Nucleus accumbens (tissue), 56 donors: ENCODE measurements at regions not wholly inside any gene's neighbourhood (a gene's known extent, or its start where the extent isn't known, plus 50 kb on each side); places are given as distances from the start of the nearest gene placed in this dataset.

Experiments
- DNase-seq, 56 donors: peaks; one replicate each; lab custom pipeline; 2025; lab: John Stamatoyannopoulos, UW

DNA sequence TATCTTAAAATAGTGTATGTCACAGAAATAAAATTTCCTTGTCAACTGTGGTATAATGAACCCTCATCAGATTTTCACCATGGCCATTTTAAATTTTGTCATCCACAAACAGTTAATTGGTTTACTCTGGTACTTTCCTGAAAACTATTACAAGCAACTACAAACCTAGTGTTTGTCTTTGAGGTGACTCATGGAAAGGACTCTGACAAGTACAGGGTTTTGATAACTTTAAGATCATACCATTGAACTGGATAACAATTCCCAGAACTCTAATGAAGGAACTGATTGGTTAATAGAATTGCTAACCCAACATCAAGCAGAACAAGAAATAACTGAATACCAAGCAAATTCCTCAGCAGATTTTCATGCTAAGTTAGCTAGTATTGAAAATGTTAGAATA is 237.7 kb upstream of the IPO5 start:
- no peak for DNase-seq

DNA sequence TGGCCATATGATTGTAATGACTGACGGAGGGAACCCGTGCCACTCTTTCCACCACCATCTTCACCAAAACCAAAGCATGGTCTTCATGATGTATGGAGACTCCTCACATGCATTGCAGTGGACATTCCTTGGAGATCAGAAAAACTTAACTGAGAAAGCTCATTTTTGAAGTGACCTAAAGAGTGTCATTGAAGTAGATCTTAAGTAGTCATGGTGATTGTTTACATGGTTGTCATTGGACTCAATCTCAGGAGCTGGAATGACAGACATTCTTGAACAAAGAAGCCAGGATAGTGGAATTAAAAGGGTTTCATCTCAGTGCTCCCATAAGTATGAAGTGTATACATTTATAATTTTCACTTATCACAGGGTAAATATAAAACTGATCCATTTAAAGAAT is 236.7 kb upstream of the IPO5 start:
- DNase-seq, result no peak

DNA sequence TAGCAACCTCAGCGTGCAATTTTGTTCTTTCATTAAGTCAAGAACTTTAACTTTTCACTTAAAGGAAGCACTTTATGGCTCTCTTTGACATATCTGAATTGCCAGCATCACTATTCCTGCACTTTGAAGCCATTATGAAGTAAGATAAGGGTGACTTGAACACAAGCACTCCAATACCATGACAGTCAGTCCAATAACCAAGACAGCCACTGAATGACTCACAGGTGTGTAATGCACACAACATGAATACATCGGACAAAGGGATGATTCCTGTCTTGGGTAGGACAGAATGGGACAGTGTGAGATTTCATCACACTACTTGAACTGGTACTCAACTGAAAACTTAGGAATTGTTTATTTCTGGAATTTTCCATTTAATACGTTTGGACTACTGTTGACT is 233.7 kb upstream of the IPO5 start:
- DNase-seq, result no peak

DNA sequence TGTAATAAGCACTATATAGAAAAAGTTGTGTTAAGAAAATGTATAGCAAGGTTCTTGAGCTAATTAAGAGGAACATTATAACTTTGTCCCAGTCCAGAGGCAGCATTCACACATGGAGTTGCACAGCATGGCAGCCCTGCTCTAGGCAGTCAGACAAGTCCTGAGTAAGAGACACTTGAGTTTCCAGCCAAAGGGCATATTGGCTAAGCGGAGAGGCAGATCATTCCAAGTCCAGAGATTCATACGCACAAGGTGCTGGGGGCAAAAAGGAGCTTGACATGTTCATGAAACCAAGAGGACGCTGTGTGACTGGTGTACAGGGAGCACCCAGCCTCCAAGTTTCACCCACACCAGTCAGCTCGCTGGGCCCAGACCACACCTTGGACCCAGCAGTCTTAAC is 232.6 kb upstream of the IPO5 start:
- DNase-seq, result no peak

DNA sequence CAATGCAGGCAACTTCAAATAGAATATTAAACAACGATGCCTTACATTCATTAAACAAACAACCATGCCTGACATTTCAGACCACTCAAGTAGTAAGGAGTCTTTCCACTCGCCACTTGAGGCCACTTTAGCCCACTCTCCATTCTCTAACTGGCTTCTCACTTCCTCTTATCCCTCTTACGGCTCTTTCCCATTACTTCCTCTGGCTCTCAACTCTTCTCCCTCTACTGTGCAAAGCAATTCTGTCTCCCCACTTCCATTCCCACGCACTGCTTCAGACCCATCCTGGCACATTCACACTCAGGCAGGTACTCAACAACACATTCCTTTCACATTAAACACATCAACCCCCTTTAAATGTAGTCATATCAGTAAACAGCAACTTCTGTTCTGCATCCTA is 229.8 kb upstream of the IPO5 start:
- DNase-seq, result no peak

DNA sequence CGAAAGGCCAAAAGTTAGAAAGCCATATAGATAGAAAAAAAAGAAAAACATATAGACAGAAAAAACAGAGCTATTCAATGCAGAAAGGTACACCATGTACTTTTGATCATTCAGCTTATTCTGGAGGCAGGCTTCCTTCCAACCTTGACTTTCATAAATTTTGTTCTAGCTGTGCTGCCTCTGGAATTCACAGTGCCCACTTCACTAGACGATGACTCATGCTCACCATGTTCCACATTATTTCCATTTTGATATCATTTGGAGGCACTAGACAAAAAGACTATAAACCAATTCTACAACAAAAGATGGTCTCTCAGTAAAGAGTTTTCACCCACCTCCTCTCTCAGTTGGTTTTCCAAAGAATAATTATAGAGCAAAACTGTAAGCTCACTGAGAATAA is 229.0 kb upstream of the IPO5 start:
- DNase-seq, result peak in 6 of 56 donors; percentile 7 to 29 (median 12)

DNA sequence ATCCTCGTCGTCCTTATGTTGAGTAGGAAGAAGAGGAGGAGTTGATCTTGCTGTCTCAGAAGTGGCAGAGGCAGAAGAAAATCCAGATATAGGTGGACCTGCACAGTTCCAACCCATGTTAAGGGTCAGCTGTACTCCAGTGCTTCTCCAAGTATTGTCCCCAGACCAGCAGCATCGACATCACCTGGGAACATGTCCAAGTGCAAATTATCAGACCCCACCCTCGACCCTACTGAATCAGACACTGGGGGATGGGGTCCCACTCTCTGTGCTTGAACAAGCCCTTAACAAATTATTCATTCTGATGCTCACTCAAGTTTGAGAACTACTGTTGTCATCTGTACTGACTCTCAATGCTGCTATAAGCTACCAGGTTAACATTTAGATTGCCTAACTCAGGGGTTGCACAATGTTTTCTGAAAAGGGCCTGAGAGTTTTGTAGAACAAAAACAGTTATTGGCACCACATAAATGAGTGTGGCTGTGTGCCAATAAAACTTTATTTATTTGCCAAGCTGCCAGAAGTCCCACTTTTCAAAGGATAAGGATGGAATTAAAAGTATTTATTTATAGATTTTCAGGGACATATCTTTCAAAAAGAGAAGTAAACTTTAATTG is 226.7 kb upstream of the IPO5 start:
- DNase-seq, result peak in 1 of 56 donors; percentile 1

DNA sequence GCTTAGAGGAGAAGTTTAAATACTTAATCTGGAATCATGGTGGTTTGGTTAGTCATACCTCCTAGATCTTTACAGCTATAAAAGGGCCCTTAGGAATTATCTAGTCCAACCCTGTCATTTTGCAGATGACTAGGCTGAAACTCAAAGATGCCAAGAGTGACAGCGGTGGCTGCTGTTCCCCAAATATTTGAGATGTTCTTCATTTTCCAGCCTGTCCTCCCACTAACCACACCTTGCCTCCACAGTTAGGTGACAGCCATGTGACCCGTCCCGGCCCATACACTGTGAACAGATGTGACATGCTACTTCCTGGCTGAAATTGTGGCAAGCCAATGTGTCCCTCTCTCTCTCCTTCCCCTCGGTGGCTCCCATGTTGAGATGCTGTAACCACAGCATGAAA is 225.5 kb upstream of the IPO5 start:
- peak in 24 of 56 donors; percentile 4 to 61 (median 25) for DNase-seq

DNA sequence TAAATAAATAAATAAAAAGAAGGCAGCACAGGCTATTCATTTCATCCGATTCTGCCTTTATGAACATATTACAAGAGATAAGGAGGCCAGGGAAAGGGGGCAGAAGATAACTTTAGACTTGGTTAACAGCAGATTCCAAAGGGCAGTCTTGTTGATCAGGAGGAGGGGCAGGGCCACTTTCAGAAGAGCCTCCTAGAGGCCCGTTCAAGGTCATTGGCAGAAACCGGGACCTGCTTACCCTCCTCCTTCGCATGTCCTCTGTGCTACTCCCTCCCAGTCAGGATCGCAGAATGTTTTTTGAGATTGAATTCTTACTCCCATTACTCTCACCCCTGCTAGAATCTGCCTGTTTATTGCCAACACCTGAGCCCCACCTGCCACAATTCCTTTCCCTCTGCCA is 217.0 kb upstream of the IPO5 start:
- DNase-seq, result no peak

DNA sequence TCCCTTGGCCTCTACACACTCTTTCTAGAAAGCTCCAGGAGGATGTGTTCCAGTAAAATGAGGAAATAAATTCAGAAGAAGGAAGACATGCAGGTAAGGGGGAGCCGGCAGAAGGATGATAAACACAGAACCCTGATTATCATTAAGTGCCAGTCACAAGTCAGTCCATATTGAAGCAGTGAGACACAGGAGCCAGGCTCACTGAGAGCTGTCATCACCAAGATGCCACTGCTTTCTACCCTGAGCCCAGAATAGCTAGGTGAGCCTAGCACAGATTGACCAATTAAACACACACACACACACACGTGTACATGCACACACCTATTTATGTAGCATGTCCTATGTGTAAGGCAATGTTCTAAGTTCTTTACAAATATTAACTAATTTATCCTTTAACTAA is 211.4 kb upstream of the IPO5 start:
- no peak for DNase-seq

DNA sequence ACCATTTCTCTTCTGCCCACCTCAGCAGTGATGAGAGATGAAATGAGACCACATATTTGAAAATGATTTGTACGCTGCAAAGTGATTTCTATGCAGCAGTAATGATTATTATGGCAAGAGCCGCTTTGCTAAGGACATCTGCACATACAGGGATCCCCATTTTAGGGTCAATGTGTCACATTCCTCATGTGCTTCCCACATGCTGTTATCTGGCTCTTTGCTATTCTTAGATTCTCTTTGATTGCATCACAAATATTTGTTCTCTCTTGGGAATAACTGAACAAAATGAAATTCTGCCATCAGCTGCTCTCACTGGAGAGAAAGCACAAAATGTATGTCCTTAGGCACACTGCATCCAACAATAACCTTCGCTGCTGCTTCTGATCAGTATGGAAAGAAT is 209.5 kb upstream of the IPO5 start:
- DNase-seq, result no peak

DNA sequence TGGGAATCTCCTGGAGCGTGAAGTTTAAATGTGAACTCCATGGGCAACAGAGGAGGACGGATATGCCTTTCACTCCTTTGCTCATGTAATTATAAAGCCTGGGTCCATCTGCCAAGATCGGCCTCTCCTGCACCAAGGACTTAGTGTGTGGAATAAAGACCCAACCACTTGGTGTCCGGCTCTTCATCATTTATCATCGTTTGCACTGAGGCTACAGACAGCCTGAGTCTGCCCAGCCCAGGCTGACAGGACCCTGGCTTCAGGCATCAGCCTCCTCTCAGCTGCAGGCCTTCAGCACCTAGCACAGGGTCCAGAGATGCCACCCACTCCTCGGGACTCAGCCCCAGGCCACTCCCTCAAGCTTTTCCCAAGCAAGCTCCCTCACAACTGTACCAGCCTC is 206.8 kb upstream of the IPO5 start:
- DNase-seq, result no peak

DNA sequence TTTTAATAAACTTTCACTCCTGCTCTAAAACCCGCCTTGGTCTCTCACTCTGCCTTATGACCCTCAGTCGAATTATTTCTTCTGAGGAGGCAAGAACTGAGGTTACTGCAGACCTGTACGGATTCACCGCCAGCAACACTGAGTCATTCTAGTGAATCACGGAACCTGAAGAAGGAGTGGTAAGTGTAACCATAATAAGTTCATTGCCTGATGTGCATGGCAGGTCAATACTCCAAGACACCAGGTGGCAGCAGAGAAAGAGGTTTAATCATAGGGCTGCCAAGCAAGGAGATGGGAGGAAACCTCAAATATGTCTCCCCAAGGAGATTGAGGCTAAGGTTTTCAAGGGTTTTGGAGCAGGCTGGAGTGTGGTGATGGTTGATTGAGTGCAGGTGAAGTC is 204.3 kb upstream of the IPO5 start:
- DNase-seq, result no peak

DNA sequence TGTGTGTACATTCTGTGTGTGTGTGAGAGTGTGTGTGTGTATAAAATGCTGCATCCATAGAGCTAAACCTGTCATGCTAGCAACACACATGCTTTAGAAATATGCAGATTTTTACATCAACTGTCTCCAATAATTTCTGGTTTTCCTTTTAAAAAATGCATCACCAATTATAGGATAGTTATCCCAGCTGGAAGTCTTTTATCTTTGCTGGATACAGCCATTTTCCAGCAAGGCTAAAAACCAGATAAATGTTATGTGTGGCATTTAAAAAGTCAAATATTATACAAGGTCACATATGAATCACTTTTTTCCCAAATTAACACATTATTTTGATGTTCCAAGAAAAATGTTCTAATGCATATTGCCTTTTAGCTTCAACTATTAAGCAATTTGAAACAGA is 202.0 kb upstream of the IPO5 start:
- DNase-seq, result no peak

DNA sequence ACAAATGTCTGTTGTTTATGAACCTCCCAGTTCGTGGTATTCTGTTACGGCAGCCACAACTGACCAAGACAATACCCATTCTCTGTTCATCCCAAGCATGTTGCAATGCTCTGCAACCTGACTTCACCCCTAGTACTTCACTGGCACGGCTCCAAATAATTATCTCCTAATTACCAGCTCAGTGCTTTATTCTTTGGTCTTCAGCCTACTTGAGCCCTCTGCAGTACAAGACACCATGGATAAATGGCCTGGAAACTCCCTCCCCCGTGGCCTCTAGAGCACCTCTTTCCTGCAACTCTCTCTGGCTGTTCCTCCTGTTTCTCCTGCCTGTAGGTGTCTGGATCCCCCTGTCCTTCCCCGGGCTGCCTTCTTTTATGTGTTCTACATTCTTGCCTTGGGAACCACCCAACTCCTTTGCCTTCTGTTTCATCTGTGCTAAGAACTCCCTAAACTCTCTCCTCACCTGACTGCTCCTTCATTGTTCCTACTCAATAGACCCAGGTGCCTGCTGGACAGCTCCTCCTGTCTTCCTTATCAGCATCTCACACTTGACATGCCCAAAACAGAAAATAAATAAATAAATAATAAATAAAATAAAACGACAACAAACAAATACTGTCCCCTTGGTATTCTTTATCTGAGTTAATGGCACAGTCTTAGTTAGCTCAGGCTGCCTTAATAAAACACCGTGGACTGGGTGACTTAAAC is 200.4 kb upstream of the IPO5 start:
- no peak for DNase-seq

DNA sequence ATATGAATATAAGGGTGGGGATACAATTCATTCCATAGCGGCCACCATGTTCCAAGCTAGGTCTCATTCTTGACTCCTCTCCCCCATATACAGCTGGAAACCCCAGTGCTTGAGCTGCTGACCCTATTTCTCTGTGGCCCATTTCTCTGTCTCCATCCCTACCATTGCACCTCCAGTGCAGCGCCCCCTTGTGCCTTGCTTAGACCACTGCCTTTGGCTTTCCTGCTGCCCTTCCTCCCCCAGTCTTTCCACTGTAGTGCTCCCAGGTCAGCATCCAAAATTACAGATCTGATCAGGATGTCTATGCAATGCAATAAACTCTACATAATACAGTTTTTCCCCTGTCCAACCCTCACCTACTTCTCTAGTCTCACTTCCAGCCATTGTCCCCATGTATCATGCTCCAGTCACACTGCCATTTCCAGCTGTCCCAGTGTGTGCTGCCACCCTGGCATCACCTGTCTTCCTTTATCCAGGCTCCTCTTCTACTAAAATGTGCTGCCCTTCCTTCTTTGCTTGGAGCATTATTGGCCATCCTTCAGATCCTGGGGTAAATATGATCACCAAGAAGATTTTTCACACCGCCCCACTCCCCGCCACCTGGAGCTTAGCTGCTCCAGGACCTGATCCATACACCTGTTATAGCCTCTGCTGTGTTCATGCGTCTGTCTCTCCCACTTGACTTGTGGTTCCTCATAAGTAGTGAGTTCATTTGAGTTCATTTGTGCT is 199.4 kb upstream of the IPO5 start:
- no peak for DNase-seq

DNA sequence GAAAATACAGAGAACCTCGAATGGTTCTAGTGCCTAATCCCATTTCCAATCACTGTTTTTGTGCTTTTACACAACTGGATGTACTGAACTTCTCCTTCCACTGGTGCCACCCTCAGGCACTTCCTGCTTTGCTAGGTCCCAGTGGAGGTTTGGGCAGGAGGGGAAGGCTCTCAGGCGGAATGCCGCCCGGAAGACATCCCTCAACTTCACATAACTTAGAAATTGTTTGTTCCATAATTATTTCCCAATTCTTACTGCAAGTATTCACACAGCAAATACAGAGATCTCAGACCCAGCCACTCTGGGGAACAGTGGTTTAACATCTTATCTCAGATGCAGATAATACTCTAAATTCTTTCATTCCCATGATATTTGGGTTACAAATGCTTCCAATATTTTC is 195.7 kb upstream of the IPO5 start:
- no peak for DNase-seq

DNA sequence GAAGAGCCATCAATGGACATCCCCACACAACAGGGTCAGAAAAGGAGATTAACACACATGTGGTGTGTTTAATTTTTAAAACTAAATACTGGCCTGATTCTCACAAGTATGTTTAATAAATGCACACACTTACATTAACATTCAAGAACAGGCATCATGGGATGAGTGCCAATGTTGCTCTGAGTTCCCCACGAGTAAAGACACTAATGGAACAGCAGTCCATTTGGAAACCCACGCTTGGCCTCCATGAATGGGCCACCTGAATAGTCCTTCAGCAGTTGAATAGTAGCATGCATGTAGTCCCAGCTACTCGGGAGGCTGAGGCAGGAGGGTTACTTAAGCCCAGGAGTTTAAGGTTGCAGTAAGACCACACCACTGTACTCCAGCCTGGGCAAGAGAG is 195.2 kb upstream of the IPO5 start:
- DNase-seq, result no peak

DNA sequence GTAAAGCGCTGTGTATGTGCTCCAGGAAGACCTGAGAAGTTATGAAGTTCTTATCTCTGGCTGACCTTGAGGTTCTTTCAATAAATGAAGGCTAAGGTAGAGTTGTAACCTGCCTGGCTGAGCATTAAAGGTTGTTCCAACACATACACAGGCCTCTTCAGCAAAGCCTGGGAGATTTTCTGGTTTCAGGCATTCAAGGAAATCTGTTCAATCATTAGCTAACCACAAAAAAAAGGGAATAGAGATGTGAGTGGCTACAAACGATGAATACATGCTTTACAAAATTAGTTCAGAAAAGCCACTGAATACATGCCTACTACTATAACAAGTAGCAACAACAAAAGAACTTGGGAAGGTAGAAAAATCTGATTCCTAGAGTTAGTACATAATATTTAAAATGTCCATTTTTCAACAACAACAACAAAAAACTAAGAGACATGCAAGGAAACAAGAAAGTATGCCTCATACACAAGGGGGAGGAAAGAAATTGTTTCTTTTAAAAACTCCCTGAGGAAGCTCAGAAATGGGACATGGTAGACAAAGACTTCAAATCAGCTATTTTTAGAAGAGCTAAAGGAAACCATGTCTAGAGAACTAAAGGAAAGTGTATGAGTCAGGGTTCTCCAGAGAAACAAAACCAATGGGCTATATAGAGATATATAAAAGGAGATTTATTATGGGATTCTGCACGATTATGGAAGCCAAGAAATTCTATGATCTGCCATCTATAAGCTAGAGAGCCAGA is 191.5 kb upstream of the IPO5 start:
- no peak for DNase-seq

DNA sequence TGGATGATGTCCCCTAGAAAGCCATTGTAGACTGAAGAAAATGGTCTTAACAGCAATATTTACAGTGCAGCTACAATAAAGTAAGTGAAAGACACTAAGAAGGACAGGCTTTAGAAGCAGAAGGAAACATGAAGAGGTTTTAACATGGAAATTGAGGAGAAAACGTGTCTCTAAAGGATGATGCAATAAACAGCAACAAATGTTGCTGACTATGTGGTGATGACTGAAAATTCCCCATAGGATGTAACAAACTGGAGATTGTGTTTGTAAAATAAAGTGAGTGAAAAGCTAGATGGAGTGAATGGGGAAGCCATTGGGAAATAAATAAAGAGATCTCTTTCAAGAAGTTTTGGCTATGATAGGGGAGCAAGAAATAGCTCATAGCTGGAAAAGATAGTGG is 186.7 kb upstream of the IPO5 start:
- DNase-seq, result no peak

DNA sequence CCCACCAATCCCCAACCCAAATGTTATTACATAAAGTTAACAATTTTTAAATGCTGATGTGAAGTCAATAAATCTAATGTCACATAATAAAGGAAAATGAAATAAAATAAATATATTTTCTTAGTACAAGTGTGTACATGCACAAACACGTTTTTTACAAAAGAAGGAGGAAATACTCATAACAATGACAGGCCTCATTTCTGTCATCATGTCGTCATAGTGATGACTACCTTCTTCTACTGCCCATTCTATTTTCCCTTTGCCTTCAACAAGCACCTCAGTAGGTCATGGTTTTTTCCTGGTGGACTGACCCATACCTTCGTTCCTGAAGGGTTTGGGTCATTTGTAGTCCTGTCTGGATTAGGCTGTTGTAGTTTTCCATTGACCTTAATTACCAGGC is 185.3 kb upstream of the IPO5 start:
- DNase-seq, result no peak
